ENCODE measurements at regions not wholly inside any gene's neighbourhood (a gene's known extent, or its start where the extent isn't known, plus 50 kb on each side); places are given as distances from the start of the nearest gene placed in this dataset.

- Histone ChIP-seq H4K20me1 (ENCODE audit: insufficient read depth, low read length) (no peaks in the 10 kb centered on the region), H3K9me3 (ENCODE audit: insufficient read depth, low read length, severe bottlenecking) (peaks cover 8% of the 10 kb centered on the region), H3K36me3 (ENCODE audit: insufficient read depth, low read length) (no peaks in the 10 kb centered on the region), H3K4me1 (ENCODE audit: insufficient read depth, low read length) (no peaks in the 10 kb centered on the region), H3K4me2 (ENCODE audit: insufficient read depth, low read length) (no peak overlapping the region), H3K79me2 (ENCODE audit: insufficient read depth, low read length) (no peaks in the 10 kb centered on the region), H3K27ac (ENCODE audit: low read length) (no peak overlapping the region), H3K4me3 (ENCODE audit: low read depth in 1 of 2, low read length in 2 of 2) (no peak overlapping the region), H2AFZ (ENCODE audit: low read depth, low read length) (no peak overlapping the region), H3K9ac (ENCODE audit: low read depth, low read length) (no peak overlapping the region), H3K27me3 (ENCODE audit: insufficient read depth, low read length, poor library complexity) (no peaks in the 10 kb centered on the region)
- ATAC-seq (ENCODE audit: insufficient read depth, low read depth) (no peak), DNase-seq (no peak)
- TF ChIP-seq CTCF (IDR thresholded peaks at IDR 0.05; ENCODE audit: borderline replicate concordance, extremely low read depth, low read length, poor library complexity, severe bottlenecking) (no peak), EZH2 (IDR thresholded peaks at IDR 0.05; ENCODE audit: borderline replicate concordance, low read depth, low read length, severe bottlenecking) (no peak)
These were observed 415.9 kb downstream of the METTL15 start for GRCh38 chr11:28524098-28524497.

- no peaks in the 10 kb centered on the region for H3K4me1 ChIP-seq (ENCODE audit: insufficient read depth, low read length)
- no peaks in the 10 kb centered on the region for H4K20me1 ChIP-seq (ENCODE audit: insufficient read depth, low read length)
- H3K9me3 ChIP-seq (ENCODE audit: insufficient read depth, low read length, severe bottlenecking) = peaks cover 6% of the 10 kb centered on the region
- no peak overlapping the region for H3K9ac ChIP-seq (ENCODE audit: low read depth, low read length)
- H3K36me3 ChIP-seq (ENCODE audit: insufficient read depth, low read length) = no peaks in the 10 kb centered on the region
- TF ChIP-seq CTCF (IDR thresholded peaks at IDR 0.05; ENCODE audit: borderline replicate concordance, extremely low read depth, low read length, poor library complexity, severe bottlenecking) = no peak
- TF ChIP-seq EZH2 (IDR thresholded peaks at IDR 0.05; ENCODE audit: borderline replicate concordance, low read depth, low read length, severe bottlenecking) = no peak
- ATAC-seq (ENCODE audit: insufficient read depth, low read depth) (no peak), DNase-seq (no peak)
- no peak overlapping the region for H3K4me2 ChIP-seq (ENCODE audit: insufficient read depth, low read length)
- no peak overlapping the region for H3K4me3 ChIP-seq (ENCODE audit: low read depth in 1 of 2, low read length in 2 of 2)
- no peak overlapping the region for H2AFZ ChIP-seq (ENCODE audit: low read depth, low read length)
- H3K79me2 ChIP-seq (ENCODE audit: insufficient read depth, low read length) = no peaks in the 10 kb centered on the region
- no peak overlapping the region for H3K27ac ChIP-seq (ENCODE audit: low read length)
- H3K27me3 ChIP-seq (ENCODE audit: insufficient read depth, low read length, poor library complexity) = no peaks in the 10 kb centered on the region
These were observed 412.9 kb downstream of the METTL15 start for GRCh38 chr11:28521075-28521474.

GRCh38 chr11:28520291-28520690, 412.1 kb downstream of the METTL15 start:
- TF ChIP-seq CTCF (IDR thresholded peaks at IDR 0.05; ENCODE audit: borderline replicate concordance, extremely low read depth, low read length, poor library complexity, severe bottlenecking) (no peak), EZH2 (IDR thresholded peaks at IDR 0.05; ENCODE audit: borderline replicate concordance, low read depth, low read length, severe bottlenecking) (no peak)
- DNase-seq = no peak
- Histone ChIP-seq H3K9me3 (ENCODE audit: insufficient read depth, low read length, severe bottlenecking) (no peaks in the 10 kb centered on the region), H3K4me2 (ENCODE audit: insufficient read depth, low read length) (no peak overlapping the region), H3K4me1 (ENCODE audit: insufficient read depth, low read length) (no peaks in the 10 kb centered on the region), H3K27ac (ENCODE audit: low read length) (no peak overlapping the region), H3K4me3 (ENCODE audit: low read depth in 1 of 2, low read length in 2 of 2) (no peak overlapping the region), H4K20me1 (ENCODE audit: insufficient read depth, low read length) (no peaks in the 10 kb centered on the region), H3K27me3 (ENCODE audit: insufficient read depth, low read length, poor library complexity) (no peaks in the 10 kb centered on the region), H3K36me3 (ENCODE audit: insufficient read depth, low read length) (no peaks in the 10 kb centered on the region), H3K9ac (ENCODE audit: low read depth, low read length) (no peak overlapping the region), H3K79me2 (ENCODE audit: insufficient read depth, low read length) (no peaks in the 10 kb centered on the region), H2AFZ (ENCODE audit: low read depth, low read length) (no peak overlapping the region)
- ATAC-seq (ENCODE audit: insufficient read depth, low read depth) = no peak

- Histone ChIP-seq H3K79me2 (ENCODE audit: insufficient read depth, low read length) (no peaks in the 10 kb centered on the region), H4K20me1 (ENCODE audit: insufficient read depth, low read length) (no peaks in the 10 kb centered on the region), H3K9me3 (ENCODE audit: insufficient read depth, low read length, severe bottlenecking) (no peaks in the 10 kb centered on the region), H3K9ac (ENCODE audit: low read depth, low read length) (no peak overlapping the region), H3K27ac (ENCODE audit: low read length) (no peak overlapping the region), H3K4me1 (ENCODE audit: insufficient read depth, low read length) (no peaks in the 10 kb centered on the region), H3K4me3 (ENCODE audit: low read depth in 1 of 2, low read length in 2 of 2) (no peak overlapping the region), H3K4me2 (ENCODE audit: insufficient read depth, low read length) (no peak overlapping the region), H3K36me3 (ENCODE audit: insufficient read depth, low read length) (no peaks in the 10 kb centered on the region), H3K27me3 (ENCODE audit: insufficient read depth, low read length, poor library complexity) (no peaks in the 10 kb centered on the region), H2AFZ (ENCODE audit: low read depth, low read length) (no peak overlapping the region)
- no peak for ATAC-seq (ENCODE audit: insufficient read depth, low read depth)
- no peak for DNase-seq
- TF ChIP-seq EZH2 (IDR thresholded peaks at IDR 0.05; ENCODE audit: borderline replicate concordance, low read depth, low read length, severe bottlenecking) (no peak), CTCF (IDR thresholded peaks at IDR 0.05; ENCODE audit: borderline replicate concordance, extremely low read depth, low read length, poor library complexity, severe bottlenecking) (no peak)
These were observed 410.6 kb downstream of the METTL15 start for GRCh38 chr11:28518825-28519224.

Measured in DND-41 (cell line).